Right cardiac atrium (tissue), 5 donors: ENCODE measurements at regions not wholly inside any gene's neighbourhood (a gene's known extent, or its start where the extent isn't known, plus 50 kb on each side); places are given as distances from the start of the nearest gene placed in this dataset.

Experiments
- ATAC-seq, 2 donors: fragments of 200-7000 bp; cut with Tn5 transposase; one replicate each; pipeline versions ENCODE4 v1.8.0 to v1.9.1; 2020; ENCODE audit warnings: moderate library complexity in 2 of 2, mild to moderate bottlenecking in 1 of 2
- DNase-seq, 3 donors: peaks; one replicate each; pipeline ENCODE4 v3.0.0-alpha.2; 2020
- H3K27ac ChIP-seq: one replicate; pipeline ENCODE4 v1.5.1; 2013; ENCODE audit warnings: mild to moderate bottlenecking, low read length, control low read depth, moderate library complexity
- H3K27me3 ChIP-seq: one replicate; pipeline ENCODE4 v1.6.1; 2013; ENCODE audit not compliant: control insufficient read depth, insufficient read depth
- H3K4me1 ChIP-seq: one replicate; pipeline ENCODE4 v1.6.1; 2013; ENCODE audit warnings: low read length; ENCODE audit not compliant: control insufficient read depth, insufficient read depth
- H3K4me3 ChIP-seq: one replicate; pipeline ENCODE4 v1.5.1; 2013; ENCODE audit warnings: low read length, control low read depth
- H3K9me3 ChIP-seq: one replicate; pipeline ENCODE4 v1.6.1; 2013; ENCODE audit warnings: low read length; ENCODE audit not compliant: control insufficient read depth
- WGBS: extraction: QIAGEN DNeasy Blood & Tissue Kit; methylation state at CpG from one replicate; pipeline ENCODE4 v1.1.7; 2013; 5-methylcytosine and 5-hydroxymethylcytosine counted together
- intact Hi-C, 4 donors: fragments of 100-400 bp; cut with DNase I; formaldehyde crosslinking; loops; one replicate each; pipeline versions ENCODE4 v1.11.0 to v1.14.0; 2022 to 2023
- donor health status: healthy with polysubstance abuse.
- donor health status: DM: no; HTN: yes; CAD: no.
- donor health status: DM: no; HTN: no; CAD: no.
- donor health status: DM: no; HTN: yes; CAD: no; lungs with severe emphysema.
- donor health status: DM: yes; HTN: yes; CAD: no.

DNA sequence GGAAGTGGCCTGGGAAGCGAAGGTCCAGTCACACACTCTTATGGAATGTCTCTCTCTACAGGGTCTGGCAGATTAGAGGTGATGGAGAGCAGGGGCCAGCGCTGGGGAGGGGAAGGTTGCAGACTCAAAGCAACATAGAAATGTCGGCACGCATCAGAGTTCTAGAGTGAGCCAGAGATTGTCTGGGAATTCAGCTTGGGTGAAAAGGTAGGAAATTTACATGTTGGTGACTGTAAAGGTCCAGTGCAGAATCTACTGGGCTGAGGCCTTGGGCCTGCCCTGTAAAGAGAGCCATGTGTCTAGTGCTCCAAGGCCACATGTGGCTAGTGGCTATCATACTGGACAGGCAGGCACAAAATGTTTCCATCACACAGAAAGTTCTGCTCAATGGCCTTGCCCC lies 80.8 kb downstream of the FOXA2 start:
- Histone ChIP-seq H3K4me1 (no peaks in the 10 kb centered on the region), H3K27ac (no peak overlapping the region), H3K9me3 (no peaks in the 10 kb centered on the region), H3K27me3 (no peaks in the 10 kb centered on the region), H3K4me3 (no peak overlapping the region)
- intact Hi-C loops, result no loop called here
- DNase-seq (no peak), ATAC-seq (no peak)
- WGBS, result 75% methylated on average over 4 of the region's 4 CpGs

DNA sequence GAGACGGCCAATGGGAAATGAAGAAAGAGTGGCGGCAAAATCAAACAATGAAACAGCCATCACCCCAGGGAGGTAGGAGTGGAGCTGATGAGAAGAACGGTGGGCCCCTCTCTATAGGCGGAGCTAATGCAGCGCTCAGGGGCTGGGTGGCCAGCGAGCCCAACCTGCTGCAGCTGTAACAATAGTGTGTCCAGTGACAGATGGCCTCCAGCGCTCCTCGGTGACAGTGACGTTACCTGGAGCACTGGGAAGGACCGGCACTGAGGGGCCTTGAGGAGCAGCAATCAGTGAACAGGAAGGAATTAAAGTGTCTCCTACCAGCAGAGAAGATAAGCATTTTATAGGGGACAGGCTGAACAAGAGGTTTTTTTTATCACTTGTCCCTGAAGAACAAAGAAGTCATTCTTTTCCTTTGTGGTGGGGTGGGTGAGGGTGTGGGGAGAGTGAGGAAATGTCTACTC lies 81.6 kb downstream of the FOXA2 start:
- ATAC-seq, result no peak
- no peak overlapping the region for H3K4me3 ChIP-seq
- no peak for DNase-seq
- H3K27ac ChIP-seq, result no peak overlapping the region
- H3K27me3 ChIP-seq, result no peaks in the 10 kb centered on the region
- 50% methylated on average over 10 of the region's 10 CpGs for WGBS
- intact Hi-C loops, result no loop called here
- H3K9me3 ChIP-seq, result no peaks in the 10 kb centered on the region
- no peaks in the 10 kb centered on the region for H3K4me1 ChIP-seq

DNA sequence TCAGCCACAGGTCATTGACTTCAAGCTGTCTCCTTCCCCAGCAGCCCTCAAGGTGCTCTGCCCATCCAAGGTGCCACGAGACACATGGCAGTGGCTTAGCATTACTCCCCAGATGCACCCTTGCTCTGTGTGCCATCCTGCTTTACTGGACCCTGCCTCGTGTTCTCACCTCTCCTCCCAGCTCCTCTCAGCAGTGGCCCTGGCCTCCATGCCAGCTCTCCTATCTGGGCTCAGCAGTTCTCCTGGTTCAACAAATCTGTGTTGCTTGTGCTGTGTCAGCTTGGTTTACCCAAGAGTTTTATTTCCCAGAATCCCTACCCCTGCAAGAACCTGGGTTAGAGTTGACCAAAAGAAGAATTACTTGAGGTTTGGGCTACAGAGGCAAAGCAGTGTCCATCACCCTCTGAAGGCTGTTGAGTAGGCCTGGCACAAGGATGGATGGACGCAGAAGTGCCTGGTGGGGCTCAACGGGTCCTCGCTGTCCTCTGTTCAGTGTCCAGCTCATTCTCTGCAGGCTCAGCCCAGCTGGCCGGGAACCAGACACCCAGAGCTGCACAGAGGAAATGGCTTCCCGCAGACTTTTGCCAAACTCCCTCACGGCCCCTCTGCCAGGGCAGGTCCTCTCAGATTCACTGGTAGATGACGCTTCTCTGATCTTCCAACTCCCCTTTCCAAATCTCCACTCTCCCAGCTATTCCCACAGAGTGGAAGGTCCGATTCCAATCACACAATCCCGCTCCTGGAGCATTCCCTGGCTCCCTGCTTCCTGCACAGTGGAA lies 82.6 kb downstream of the FOXA2 start:
- ATAC-seq, result no peak
- Histone ChIP-seq H3K9me3 (no peaks in the 10 kb centered on the region), H3K4me1 (no peaks in the 10 kb centered on the region), H3K4me3 (no peak overlapping the region), H3K27me3 (no peaks in the 10 kb centered on the region), H3K27ac (no peak overlapping the region)
- 74% methylated on average over 11 of the region's 11 CpGs for WGBS
- no peak for DNase-seq
- intact Hi-C loops, result no loop called here

- no peaks in the 10 kb centered on the region for H3K9me3 ChIP-seq
- ATAC-seq (no peak), DNase-seq (no peak)
- no peak overlapping the region for H3K4me3 ChIP-seq
- H3K27ac ChIP-seq, result no peak overlapping the region
- intact Hi-C loops, result no loop called here
- no peaks in the 10 kb centered on the region for H3K4me1 ChIP-seq
- H3K27me3 ChIP-seq, result no peaks in the 10 kb centered on the region
Measured at GRCh38 chr20:22501034-22501433, 83.3 kb downstream of the FOXA2 start.

DNA sequence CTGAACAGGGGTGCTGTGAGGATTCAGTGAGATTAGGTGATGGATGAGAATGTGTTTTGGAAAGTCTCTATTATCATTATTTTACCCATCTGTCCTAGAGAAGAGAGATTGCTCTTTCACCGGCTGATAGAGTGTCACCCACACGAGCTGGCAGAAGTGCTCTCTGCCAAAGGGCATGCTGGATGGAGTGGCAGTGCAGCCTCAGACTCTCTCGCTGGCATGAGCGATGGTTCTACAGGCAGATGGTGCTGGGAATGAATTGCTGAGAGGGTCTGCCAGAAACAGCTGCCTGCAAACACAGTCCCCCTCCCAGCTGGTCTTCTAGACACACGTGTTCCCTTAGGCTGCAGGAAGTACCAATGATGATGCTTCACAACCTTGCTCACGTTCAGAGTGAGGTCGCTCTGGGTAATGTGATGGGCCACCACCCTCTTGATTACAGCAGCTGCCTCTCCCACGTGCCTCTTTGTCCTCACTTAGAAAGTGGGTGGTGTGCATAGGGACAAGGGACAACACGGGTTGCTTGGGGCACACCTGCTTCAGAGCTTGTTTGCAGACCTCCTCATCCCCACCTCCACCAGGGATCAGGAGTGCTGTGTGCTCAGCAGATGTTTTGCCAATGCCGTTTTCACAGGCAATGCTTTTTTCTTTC lies 84.7 kb downstream of the FOXA2 start:
- 67% methylated on average over 10 of the region's 10 CpGs for WGBS
- no peak overlapping the region for H3K4me3 ChIP-seq
- intact Hi-C loops, result no loop called here
- H3K4me1 ChIP-seq, result no peaks in the 10 kb centered on the region
- no peak overlapping the region for H3K27ac ChIP-seq
- no peaks in the 10 kb centered on the region for H3K27me3 ChIP-seq
- no peaks in the 10 kb centered on the region for H3K9me3 ChIP-seq
- no peak for ATAC-seq
- no peak for DNase-seq

DNA sequence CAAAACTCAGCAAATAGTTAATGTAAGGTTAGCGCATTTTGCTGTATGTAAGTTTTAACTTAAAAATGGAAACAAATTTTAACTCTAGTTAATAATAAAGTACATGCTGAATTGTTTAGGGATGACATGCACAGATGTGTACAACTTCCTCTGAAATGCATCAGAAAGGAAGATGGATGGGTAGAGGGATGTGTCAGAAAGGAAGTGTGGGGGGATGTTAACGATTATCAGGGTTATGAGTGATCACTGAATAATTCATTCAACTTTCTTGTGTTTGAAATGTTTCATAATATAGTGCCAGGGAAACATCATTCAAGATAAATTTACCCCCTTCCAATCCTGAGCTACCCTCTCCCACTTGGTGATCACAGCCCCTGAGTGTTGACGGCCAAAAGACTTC lies 87.6 kb downstream of the FOXA2 start:
- 74% methylated on average over 3 of the region's 3 CpGs for WGBS
- intact Hi-C loops, result no loop called here
- H3K9me3 ChIP-seq, result no peaks in the 10 kb centered on the region
- no peak overlapping the region for H3K4me3 ChIP-seq
- H3K4me1 ChIP-seq, result no peaks in the 10 kb centered on the region
- no peak for DNase-seq
- ATAC-seq, result no peak
- no peak overlapping the region for H3K27ac ChIP-seq
- H3K27me3 ChIP-seq, result no peaks in the 10 kb centered on the region

- H3K27me3 ChIP-seq, result no peaks in the 10 kb centered on the region
- 66% methylated on average over 2 of the region's 2 CpGs for whole genome bisulfite sequencing
- intact Hi-C loops, result no loop called here
- no peak overlapping the region for H3K27ac ChIP-seq
- no peaks in the 10 kb centered on the region for H3K4me1 ChIP-seq
- H3K4me3 ChIP-seq, result no peak overlapping the region
- ATAC-seq (no peak), DNase-seq (no peak)
- H3K9me3 ChIP-seq, result no peaks in the 10 kb centered on the region
Measured at GRCh38 chr20:22495789-22496188, 88.6 kb downstream of the FOXA2 start.

DNA sequence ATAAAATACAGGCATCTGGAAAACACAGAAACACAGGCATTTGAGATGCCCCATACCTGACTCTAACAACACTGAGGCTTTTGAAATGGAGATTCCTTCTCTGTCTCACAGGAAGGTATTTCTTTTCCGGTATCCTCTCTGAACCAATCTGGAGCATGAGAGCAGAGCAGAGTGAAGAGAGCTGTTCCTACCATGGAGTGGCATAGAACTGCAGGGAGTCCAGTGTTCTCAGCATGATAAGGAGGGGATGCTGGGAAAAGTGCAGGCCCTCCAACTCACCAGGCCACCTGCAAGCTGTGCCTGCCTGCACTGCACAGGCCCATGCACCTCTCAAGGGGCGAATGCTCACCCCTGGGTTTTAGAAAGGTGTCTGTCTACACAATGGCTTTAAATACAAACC lies 89.2 kb downstream of the FOXA2 start:
- intact Hi-C loops, result no loop called here
- WGBS, result 76% methylated on average over 2 of the region's 2 CpGs
- H3K4me3 ChIP-seq, result no peak overlapping the region
- no peak for DNase-seq
- H3K9me3 ChIP-seq, result no peaks in the 10 kb centered on the region
- H3K4me1 ChIP-seq, result no peaks in the 10 kb centered on the region
- no peak overlapping the region for H3K27ac ChIP-seq
- no peak for ATAC-seq
- H3K27me3 ChIP-seq, result no peaks in the 10 kb centered on the region

DNA sequence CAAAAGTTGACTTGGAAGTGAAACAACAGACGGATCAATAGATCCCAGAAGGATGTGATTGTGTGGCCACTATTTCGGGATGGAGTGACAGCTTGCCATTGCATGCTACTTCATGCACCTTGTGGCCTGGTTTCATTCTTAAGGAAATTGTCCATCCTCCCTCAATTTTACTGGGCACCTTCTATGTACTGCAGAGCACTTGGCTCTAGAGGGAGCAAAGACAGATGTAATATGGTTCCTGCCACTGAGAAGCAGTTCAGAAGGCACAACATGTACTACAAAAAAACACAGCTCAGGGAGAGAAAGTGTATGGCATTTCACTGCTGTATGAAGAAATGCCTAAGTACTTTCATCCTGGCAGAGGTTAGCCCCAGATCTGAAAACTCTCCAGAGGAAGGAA lies 91.9 kb downstream of the FOXA2 start:
- intact Hi-C loops, result no loop called here

DNA sequence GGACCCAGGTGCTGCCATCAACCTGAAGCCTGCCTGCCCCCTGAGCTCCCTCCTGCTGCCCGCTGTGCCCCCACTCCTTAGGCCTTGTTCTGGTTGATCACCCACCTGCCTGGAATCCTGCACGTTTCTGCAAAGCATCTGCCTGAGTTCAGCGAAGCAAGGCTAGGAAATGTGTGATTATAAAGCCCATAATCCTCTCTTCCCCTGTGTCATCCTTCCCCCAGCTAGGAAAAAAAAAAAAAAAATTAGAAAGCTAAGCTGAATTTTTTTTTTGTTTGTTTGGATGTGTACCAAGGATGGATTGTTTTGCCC lies 93.2 kb downstream of the FOXA2 start:
- Histone ChIP-seq H3K27me3 (peaks cover 2% of the 10 kb centered on the region), H3K4me1 (no peaks in the 10 kb centered on the region), H3K4me3 (no peak overlapping the region), H3K9me3 (no peaks in the 10 kb centered on the region), H3K27ac (no peak overlapping the region)
- intact Hi-C loops, result no loop called here
- 59% methylated on average over 3 of the region's 3 CpGs for WGBS
- ATAC-seq (no peak), DNase-seq (no peak)

More for the DNA sequence above, 91.9 kb downstream of the FOXA2 start:
- H3K27ac ChIP-seq, result no peak overlapping the region
- H3K4me1 ChIP-seq, result no peaks in the 10 kb centered on the region
- H3K27me3 ChIP-seq, result peaks cover 2% of the 10 kb centered on the region
- WGBS, result 85% methylated on average over 2 of the region's 2 CpGs
- no peak overlapping the region for H3K4me3 ChIP-seq
- DNase-seq, result no peak
- H3K9me3 ChIP-seq, result no peaks in the 10 kb centered on the region
- no peak for ATAC-seq

DNA sequence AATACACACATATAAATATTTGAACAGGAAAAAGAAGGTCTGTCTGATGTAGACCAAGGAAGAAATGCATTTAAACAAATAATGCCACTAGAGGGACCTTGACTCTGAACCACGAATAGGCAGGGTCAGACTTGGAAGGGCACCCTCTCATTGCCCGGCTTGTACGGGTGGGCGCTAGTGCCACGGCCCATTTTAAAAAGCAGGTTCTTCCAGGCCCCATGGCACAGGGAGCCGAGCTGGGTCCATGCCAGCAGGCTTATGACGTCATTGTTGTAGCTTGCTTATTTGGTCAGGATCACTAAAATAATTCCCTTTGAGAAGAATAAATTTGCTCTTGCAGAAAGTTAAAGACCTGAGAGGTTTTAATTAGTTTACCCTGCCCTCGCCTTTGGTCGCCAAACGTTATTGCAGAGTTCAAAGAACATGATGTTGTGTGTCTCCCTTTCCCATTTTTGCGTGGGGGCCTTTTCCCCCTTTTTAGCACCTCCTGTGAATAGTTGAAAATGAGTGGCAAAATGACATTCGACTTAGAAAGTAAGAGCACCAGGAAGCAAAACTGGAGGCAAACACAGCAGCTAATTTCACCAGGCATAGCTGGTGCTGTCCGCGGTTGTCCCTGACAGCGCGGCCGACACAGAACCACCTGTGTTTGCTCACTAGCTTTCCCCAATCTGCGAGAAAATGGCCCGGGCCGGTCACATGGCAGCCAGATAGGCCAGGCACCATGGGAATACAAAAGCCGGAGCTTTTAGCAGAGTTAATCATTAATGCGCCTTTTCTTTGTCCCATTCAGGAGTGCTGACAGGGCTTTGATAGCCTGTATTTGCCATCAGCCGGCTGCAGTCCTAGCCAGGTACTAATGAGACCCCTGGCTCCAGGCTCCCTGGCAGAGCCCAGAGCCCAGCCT lies 93.8 kb downstream of the FOXA2 start:
- no peak overlapping the region for H3K27ac ChIP-seq
- intact Hi-C loops, result no loop called here
- no peak overlapping the region for H3K4me3 ChIP-seq
- 47% methylated on average over 23 of the region's 23 CpGs for WGBS
- no peaks in the 10 kb centered on the region for H3K9me3 ChIP-seq
- no peaks in the 10 kb centered on the region for H3K4me1 ChIP-seq
- DNase-seq (peak in 2 of 3 donors; percentile 27 to 59), ATAC-seq (peak in 1 of 2 donors; percentile 50)
- peaks cover 2% of the 10 kb centered on the region for H3K27me3 ChIP-seq
